NCI-H69 (cell line): ENCODE measurements at regions not wholly inside any gene's neighbourhood (a gene's known extent, or its start where the extent isn't known, plus 50 kb on each side); places are given as distances from the start of the nearest gene placed in this dataset.
A peak's percentile ranks its signal among the peaks of the same experiment; 100 is the strongest.
"Not testable (repeated sequence)": the region's sequence is repeated elsewhere in the genome, so short reads cannot be mapped to it uniquely, and the experiment has no call there.

Experiments used
- DNase-seq: peaks from one replicate; lab custom pipeline; 2025; lab: John Stamatoyannopoulos, UW

GRCh38 chr1:149635290-149635899 lies 51.7 kb downstream of the PPIAL4C start:
- DNase-seq = not testable (repeated sequence)

DNA sequence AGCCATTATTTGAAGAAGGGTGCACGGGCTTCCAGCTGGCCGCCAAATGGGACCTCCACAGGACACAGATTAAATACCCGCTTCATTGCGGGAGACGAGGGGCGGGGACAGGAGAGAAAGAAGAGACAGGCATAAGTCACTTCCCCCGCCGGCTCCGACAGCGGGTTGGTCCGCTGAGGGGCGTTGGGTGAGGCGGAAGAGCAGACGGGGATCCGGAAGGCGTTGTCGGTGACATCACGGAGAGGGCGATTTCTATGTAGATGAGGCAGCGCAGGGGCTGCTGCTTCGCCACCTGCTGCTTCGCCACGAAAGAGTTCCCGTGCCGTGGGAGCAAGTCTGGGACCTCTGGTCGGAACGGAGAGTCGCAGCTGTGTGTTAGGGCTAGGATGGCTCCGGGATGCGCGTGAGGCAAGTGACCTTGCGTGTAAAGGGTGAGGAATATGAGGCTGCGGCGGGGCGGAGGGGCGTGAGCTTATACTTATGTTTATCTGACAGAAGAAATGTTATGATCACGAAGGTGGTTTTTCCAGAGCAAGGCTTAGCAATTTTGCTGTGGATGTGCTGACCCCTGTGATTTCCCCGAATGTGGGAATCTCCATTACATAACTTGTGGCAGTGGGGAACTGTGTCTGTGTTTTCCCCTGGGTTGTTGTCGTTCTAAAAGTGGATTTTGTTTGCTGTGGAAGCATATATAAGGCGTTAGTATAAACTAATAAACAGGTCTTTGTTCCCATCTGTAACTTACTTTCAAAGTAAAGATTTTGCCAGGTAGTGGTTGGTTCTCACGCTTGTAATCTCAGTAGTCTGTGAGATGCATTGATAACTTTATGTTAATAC lies 52.9 kb downstream of the PPIAL4C start:
- DNase-seq = peak; percentile 57

DNA sequence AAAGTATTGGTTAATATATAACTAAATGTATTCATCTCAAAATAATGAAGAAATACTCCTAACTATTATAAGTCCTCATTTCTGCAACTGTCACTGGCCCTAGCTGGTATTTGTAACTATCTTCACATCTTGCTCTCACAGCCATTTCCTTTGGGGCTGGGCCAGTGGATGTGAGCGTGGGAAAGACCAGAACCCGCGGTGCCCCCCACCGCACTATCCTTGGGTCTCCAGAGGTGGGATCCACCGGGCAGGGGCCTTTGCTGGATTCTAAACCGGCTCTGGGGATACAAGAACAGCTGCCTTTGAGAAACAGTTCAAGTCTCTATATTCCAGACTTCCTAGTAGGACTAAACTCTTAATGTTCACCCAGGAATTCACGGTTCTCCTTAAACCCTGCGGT lies 54.8 kb downstream of the PPIAL4C start:
- not testable (repeated sequence) for DNase-seq

DNA sequence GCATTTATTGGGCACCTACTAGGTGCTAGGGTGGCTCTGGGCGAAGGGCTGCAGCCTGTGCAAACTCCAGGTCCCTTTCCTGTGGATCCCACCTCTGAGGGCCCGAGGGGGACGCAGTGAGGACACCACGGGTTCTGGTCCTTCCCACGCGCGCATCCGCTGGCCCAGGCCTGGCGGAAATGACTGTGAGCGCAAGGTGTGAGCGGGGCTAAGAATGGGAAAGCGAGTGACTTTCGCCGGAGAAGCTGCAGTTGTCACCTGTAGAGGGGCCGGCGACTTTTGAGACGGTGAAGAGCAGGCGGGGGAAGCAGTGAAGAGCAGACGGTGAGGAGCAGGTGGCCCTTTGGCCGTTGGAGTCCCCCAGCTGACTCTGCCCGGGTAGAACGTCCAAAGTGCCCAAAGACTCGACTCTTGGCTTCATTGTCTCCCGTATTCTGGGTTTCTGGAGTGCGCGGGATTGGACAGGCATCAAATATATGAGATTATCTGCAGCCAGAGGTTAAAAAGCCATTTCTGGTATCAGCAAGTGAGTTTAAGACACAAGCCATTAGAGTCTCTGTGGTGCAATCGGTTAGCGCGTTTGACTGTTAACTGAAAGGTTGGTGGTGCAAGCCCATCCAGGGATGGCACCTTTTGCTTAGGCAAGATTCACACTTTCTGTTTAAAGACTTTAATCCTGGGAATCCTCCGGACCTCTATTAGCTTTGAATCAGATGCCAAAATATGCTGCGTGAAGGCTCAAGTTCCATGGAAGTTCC lies 55.4 kb downstream of the PPIAL4C start:
- DNase-seq = not testable (repeated sequence)

DNA sequence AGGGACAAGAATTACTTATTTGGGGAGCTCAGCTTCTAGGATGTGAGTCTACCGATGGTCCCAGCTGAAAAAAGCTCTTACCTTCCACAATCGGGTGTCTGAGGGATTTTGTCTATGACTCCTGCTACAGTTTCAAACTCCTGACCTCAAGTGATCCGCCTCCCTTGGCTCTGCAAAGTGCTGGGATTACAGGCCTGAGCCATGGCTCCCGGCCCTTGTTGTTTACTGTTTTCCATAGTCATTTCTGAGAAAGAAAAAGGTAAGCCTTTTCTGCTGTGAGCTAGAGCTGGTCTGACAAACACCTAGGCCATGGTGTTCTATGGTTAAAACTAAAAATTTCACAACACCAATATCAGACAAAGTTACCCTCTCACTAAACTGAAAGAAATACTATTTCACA lies 57.5 kb downstream of the PPIAL4C start:
- DNase-seq = not testable (repeated sequence)

DNA sequence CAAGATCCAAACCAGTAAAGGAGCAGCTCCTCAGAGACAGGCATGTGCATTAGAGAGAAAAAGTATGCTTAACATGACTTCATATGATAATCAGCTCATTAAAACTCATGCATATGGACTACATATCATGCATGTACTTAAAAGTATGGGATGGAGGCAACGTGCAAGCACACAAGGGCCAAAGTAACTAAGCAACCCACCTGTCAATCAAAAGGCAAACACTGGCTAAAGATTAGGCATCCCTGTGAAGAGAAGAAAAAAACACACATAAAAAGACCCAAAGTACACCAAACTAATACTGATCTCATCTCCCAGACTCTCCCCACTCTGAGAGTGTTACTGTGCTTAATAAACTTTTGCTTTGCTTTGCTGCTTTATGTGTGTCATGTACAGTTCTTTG lies 61.2 kb downstream of the PPIAL4C start:
- not testable (repeated sequence) for DNase-seq

DNA sequence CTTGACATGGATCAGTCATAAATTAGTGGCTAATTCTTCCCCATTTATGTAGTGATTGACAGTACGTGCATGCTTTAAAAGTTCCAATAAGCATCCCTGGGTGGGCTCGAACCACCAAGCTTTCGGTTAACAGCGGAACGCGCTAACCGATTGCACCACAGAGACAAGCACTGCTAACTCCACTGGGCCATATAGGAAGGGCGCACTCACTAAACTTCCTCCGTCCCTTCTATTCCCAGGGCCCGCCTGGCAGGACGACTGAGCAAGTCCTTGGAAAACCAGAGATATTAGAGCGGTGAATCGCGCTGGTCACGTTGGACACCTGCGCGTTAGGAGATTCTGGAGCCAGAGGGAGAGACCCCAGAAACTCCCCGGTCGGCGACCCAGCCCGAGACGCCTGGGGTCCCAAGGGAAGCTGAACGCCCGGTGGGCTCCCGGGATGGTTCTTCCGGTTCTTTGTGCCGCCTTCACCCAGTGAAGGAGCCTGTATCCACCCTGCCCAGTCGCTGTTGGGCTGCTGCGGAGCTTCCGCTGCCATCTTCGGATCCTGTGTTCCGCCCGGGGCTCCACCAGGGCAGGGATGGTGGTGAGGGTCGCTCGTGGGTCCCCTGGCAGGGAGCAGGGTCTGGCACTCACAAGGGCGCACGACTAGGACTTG lies 62.8 kb downstream of the PPIAL4C start:
- not testable (repeated sequence) for DNase-seq

DNA sequence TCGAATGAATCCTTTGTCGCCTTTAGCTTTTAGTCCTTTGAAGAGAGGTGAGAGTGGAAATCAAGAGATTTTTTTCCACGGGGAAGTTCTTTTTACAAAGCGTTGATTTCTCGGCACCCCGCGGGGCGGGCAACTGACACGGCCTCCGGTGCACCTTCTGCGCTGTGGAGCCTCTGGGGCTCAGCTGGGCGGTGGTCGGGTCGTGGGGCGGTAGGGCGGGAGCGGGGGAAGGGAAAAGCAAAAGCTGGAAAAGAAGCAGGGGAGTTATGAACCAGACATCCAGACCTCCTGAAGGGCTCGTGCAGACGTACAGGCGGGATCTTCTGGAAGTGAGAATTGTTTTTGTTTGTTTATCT lies 63.3 kb downstream of the PPIAL4C start:
- not testable (repeated sequence) for DNase-seq

- not testable (repeated sequence) for DNase-seq
Observed at GRCh38 chr1:149657750-149658149, 74.1 kb downstream of the PPIAL4C start.

GRCh38 chr1:149658175-149658574 lies 74.5 kb downstream of the PPIAL4C start:
- not testable (repeated sequence) for DNase-seq

DNA sequence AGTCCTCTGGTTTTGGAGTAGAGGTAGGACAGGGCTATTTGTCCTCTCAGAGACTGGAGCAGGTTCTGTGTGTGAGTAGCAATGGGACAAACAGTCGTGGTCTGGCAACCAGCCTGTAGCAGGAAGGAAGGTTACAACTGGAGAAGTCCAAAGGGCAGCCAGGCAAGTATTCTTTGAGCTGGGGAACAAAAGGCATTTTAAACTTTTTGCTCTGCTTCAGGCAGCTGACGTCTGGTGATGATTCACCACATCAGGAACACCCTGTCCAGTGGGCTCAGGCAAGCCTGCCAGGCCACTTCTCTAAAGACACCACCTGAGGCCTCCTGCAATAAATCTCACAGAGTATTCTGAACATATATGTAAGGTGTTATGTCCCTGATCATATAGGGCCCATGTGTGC lies 81.0 kb downstream of the PPIAL4C start:
- DNase-seq = not testable (repeated sequence)

GRCh38 chr1:149665033-149665432 lies 81.4 kb downstream of the PPIAL4C start:
- DNase-seq = not testable (repeated sequence)

DNA sequence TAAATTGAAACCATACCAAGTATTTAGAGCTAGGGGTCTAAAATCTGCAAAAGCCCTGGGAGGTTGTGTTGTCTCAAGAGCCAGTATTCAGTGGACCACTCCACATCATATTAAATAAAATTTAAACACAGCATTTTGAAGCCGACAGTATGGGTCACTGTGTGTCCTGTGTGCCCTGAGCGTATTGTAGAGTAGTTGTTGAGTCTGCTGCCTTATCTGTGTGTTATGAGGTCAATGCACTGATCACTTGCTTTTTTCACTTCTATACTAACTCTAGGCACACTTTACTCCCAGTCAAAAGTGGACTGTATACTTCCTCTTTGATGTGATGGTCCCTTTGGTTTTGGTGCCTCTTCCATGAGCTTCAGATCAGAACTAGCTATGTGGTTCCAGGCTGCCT lies 81.9 kb downstream of the PPIAL4C start:
- DNase-seq = not testable (repeated sequence)

GRCh38 chr1:149673231-149673909 lies 89.7 kb downstream of the PPIAL4C start:
- not testable (repeated sequence) for DNase-seq

GRCh38 chr1:149674921-149675320 lies 91.3 kb downstream of the PPIAL4C start:
- not testable (repeated sequence) for DNase-seq

GRCh38 chr1:149677359-149677758 lies 93.7 kb downstream of the PPIAL4C start:
- DNase-seq = not testable (repeated sequence)

- not testable (repeated sequence) for DNase-seq
Observed at GRCh38 chr1:149686593-149687238, 95.8 kb upstream of the FCGR1A start.

- DNase-seq = not testable (repeated sequence)
Observed at GRCh38 chr1:149691399-149691798, 91.1 kb upstream of the FCGR1A start.

DNA sequence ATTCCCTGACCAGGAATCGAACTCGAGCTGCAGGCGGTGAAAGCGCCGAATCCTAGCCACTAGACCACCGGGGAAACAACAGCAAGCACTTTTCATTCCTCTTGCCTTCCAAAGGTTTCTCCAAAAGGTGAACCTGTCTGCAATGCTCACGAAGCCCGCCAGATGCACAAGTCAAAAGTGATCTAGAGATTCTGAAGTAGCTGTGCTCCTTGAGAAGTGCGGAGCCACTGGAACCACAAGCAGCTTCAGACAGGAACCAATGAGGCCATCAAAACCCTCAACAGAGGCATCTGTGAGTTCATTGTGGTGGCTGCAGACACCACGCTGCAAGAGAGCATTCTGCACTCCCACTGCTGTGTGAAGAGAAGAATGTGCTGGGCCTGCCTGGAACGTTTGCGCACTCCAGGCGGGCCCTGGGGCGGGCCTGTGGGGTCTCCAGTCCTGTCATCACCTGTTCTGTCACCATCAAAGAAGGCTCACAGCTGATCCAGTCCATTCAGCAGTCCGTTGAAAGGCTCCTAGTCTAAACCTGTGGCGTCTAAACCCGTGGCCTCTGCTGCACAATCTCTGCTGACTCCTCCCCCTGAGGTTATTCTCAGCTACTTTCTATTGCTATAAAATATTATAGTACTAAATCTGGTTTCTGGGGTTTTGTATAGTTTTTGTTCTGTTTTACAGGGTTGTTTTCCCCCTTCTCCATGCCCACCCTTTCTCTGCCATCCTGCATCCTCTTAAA lies 89.5 kb upstream of the FCGR1A start:
- not testable (repeated sequence) for DNase-seq

DNA sequence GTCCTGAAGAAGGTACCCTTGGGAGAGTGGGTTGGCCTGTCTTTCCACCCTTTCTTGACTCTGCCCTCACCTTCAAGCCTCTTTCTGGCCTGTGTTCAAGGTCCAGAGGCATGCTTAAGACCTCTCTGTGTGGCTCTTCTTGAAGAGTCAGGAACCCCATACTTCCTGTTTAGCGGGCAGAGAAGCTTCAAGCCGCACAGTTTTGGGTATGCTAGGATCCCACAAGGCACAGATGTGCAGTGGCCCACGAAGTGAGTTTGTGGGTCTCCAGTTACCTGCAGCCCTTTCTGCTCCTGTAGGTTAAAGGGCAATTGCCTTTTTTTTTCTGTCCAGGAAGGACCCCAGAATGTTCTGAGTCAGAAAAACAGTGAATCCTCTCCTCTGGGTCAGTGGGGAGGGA lies 87.4 kb upstream of the FCGR1A start:
- not testable (repeated sequence) for DNase-seq
